ENCODE measurements at regions not wholly inside any gene's neighbourhood (a gene's known extent, or its start where the extent isn't known, plus 50 kb on each side); places are given as distances from the start of the nearest gene placed in this dataset.

- H3K9ac ChIP-seq (ENCODE audit: insufficient read depth, low read length) = no peak overlapping the region
- no peak overlapping the region for H3K4me2 ChIP-seq (ENCODE audit: extremely low read depth, insufficient read depth, low read length)
- no peak overlapping the region for H3K4me3 ChIP-seq (replicated peaks in 1 of 4; ENCODE audit: control extremely low read depth in 1 of 4, insufficient read depth in 1 of 4, low read depth in 3 of 4, low read length in 4 of 4)
- TF ChIP-seq CTCF (conservative IDR thresholded peaks at IDR 0.05 in 1 of 2, IDR thresholded peaks at IDR 0.05 in 1 of 2; ENCODE audit: low read depth in 1 of 2, low read length in 2 of 2) = no peak
- TF ChIP-seq EZH2 (IDR thresholded peaks at IDR 0.05; ENCODE audit: low read length, missing control alignments) = no peak
- H3K27ac ChIP-seq (ENCODE audit: insufficient read depth, low read length) = no peak overlapping the region
- H3K4me1 ChIP-seq (ENCODE audit: control insufficient read depth, extremely low read depth, insufficient read depth, low read length) = no peaks in the 10 kb centered on the region
- no peaks in the 10 kb centered on the region for H3K79me2 ChIP-seq (ENCODE audit: control insufficient read depth, insufficient read depth, low read length)
- H3K27me3 ChIP-seq (ENCODE audit: control insufficient read depth, insufficient read depth, low read length) = no peaks in the 10 kb centered on the region
- no peaks in the 10 kb centered on the region for H3K9me3 ChIP-seq (ENCODE audit: control insufficient read depth, insufficient read depth, low read depth, low read length)
- no peak for DNase-seq (ENCODE audit: low read depth in 2 of 2)
- no peaks in the 10 kb centered on the region for H4K20me1 ChIP-seq (ENCODE audit: control insufficient read depth, extremely low read depth, insufficient read depth, low read length)
- H3K36me3 ChIP-seq (ENCODE audit: control insufficient read depth, insufficient read depth, low read length) = no peaks in the 10 kb centered on the region
- H2AFZ ChIP-seq (ENCODE audit: low read length) = no peak overlapping the region
These were observed 61.5 kb upstream of the EGLN3 start for GRCh38 chr14:34012369-34012768.

- Histone ChIP-seq H3K36me3 (ENCODE audit: control insufficient read depth, insufficient read depth, low read length) (no peaks in the 10 kb centered on the region), H3K27me3 (ENCODE audit: control insufficient read depth, insufficient read depth, low read length) (no peaks in the 10 kb centered on the region), H3K4me1 (ENCODE audit: control insufficient read depth, extremely low read depth, insufficient read depth, low read length) (no peaks in the 10 kb centered on the region), H3K79me2 (ENCODE audit: control insufficient read depth, insufficient read depth, low read length) (no peaks in the 10 kb centered on the region), H2AFZ (ENCODE audit: low read length) (no peak overlapping the region), H3K4me3 (replicated peaks in 1 of 4; ENCODE audit: control extremely low read depth in 1 of 4, insufficient read depth in 1 of 4, low read depth in 3 of 4, low read length in 4 of 4) (no peak overlapping the region), H3K4me2 (ENCODE audit: extremely low read depth, insufficient read depth, low read length) (no peak overlapping the region), H3K27ac (ENCODE audit: insufficient read depth, low read length) (no peak overlapping the region), H3K9ac (ENCODE audit: insufficient read depth, low read length) (no peak overlapping the region), H4K20me1 (ENCODE audit: control insufficient read depth, extremely low read depth, insufficient read depth, low read length) (no peaks in the 10 kb centered on the region), H3K9me3 (ENCODE audit: control insufficient read depth, insufficient read depth, low read depth, low read length) (no peaks in the 10 kb centered on the region)
- DNase-seq (ENCODE audit: low read depth in 2 of 2) = no peak
- no peak for TF ChIP-seq CTCF (conservative IDR thresholded peaks at IDR 0.05 in 1 of 2, IDR thresholded peaks at IDR 0.05 in 1 of 2; ENCODE audit: low read depth in 1 of 2, low read length in 2 of 2)
- TF ChIP-seq EZH2 (IDR thresholded peaks at IDR 0.05; ENCODE audit: low read length, missing control alignments) = no peak
These were observed 59.1 kb upstream of the EGLN3 start for GRCh38 chr14:34009956-34010355.

- Histone ChIP-seq H3K4me2 (ENCODE audit: extremely low read depth, insufficient read depth, low read length) (no peak overlapping the region), H2AFZ (ENCODE audit: low read length) (no peak overlapping the region), H3K36me3 (ENCODE audit: control insufficient read depth, insufficient read depth, low read length) (no peaks in the 10 kb centered on the region), H3K27ac (ENCODE audit: insufficient read depth, low read length) (no peak overlapping the region), H3K4me3 (replicated peaks in 1 of 4; ENCODE audit: control extremely low read depth in 1 of 4, insufficient read depth in 1 of 4, low read depth in 3 of 4, low read length in 4 of 4) (no peak overlapping the region), H3K79me2 (ENCODE audit: control insufficient read depth, insufficient read depth, low read length) (no peaks in the 10 kb centered on the region), H3K4me1 (ENCODE audit: control insufficient read depth, extremely low read depth, insufficient read depth, low read length) (no peaks in the 10 kb centered on the region), H3K9ac (ENCODE audit: insufficient read depth, low read length) (no peak overlapping the region), H3K27me3 (ENCODE audit: control insufficient read depth, insufficient read depth, low read length) (no peaks in the 10 kb centered on the region), H4K20me1 (ENCODE audit: control insufficient read depth, extremely low read depth, insufficient read depth, low read length) (no peaks in the 10 kb centered on the region), H3K9me3 (ENCODE audit: control insufficient read depth, insufficient read depth, low read depth, low read length) (no peaks in the 10 kb centered on the region)
- no peak for DNase-seq (ENCODE audit: low read depth in 2 of 2)
- TF ChIP-seq CTCF (conservative IDR thresholded peaks at IDR 0.05 in 1 of 2, IDR thresholded peaks at IDR 0.05 in 1 of 2; ENCODE audit: low read depth in 1 of 2, low read length in 2 of 2) = no peak
These were observed 57.0 kb upstream of the EGLN3 start for GRCh38 chr14:34007902-34008301.
